ENCODE measurements at regions not wholly inside any gene's neighbourhood (a gene's known extent, or its start where the extent isn't known, plus 50 kb on each side); places are given as distances from the start of the nearest gene placed in this dataset.

- H3K9me3 ChIP-seq: no peaks in the 10 kb centered on the region
- H3K36me3 ChIP-seq: no peaks in the 10 kb centered on the region
- no peak for TF ChIP-seq Cebpa-rat (IDR thresholded peaks at IDR 0.05)
- H3K27ac ChIP-seq: no peak overlapping the region
- peaks cover 34% of the 10 kb centered on the region for H3K4me1 ChIP-seq
- no peak overlapping the region for H3K4me3 ChIP-seq
- no peak overlapping the region for H3K4me2 ChIP-seq
- H3K27me3 ChIP-seq: no peaks in the 10 kb centered on the region
- H4K20me1 ChIP-seq: no peaks in the 10 kb centered on the region
- H3K9ac ChIP-seq: no peak overlapping the region
These were observed 69.6 kb downstream of the RBFOX3 start for GRCh38 chr17:79541056-79541850.

- peaks cover 39% of the 10 kb centered on the region for H3K4me1 ChIP-seq
- no peak for TF ChIP-seq Cebpa-rat (IDR thresholded peaks at IDR 0.05)
- H3K9ac ChIP-seq: no peak overlapping the region
- H3K4me3 ChIP-seq: no peak overlapping the region
- no peaks in the 10 kb centered on the region for H4K20me1 ChIP-seq
- H3K9me3 ChIP-seq: no peaks in the 10 kb centered on the region
- H3K27ac ChIP-seq: no peak overlapping the region
- no peaks in the 10 kb centered on the region for H3K27me3 ChIP-seq
- no peaks in the 10 kb centered on the region for H3K36me3 ChIP-seq
- peak overlapping the region; percentile 85 for H3K4me2 ChIP-seq
These were observed 70.7 kb downstream of the RBFOX3 start for GRCh38 chr17:79539944-79540705.

- H3K27ac ChIP-seq: peak overlapping the region; percentile 16; the same call in 1 of the 2 replicates
- peak overlapping the region; percentile 46; the same call in 1 of the 2 replicates for H3K9ac ChIP-seq
- H3K27me3 ChIP-seq: no peaks in the 10 kb centered on the region
- H3K4me3 ChIP-seq: no peak overlapping the region
- H3K4me2 ChIP-seq: peak overlapping the region; percentile 85
- TF ChIP-seq Cebpa-rat (IDR thresholded peaks at IDR 0.05): no peak
- H3K36me3 ChIP-seq: no peaks in the 10 kb centered on the region
- no peaks in the 10 kb centered on the region for H4K20me1 ChIP-seq
- peaks cover 50% of the 10 kb centered on the region for H3K4me1 ChIP-seq
- H3K9me3 ChIP-seq: no peaks in the 10 kb centered on the region
These were observed 72.6 kb downstream of the RBFOX3 start for GRCh38 chr17:79538291-79538690.

GRCh38 chr17:79537686-79538085 is 73.2 kb downstream of the RBFOX3 start:
- H3K9me3 ChIP-seq: no peaks in the 10 kb centered on the region
- peak overlapping the region; percentile 16; the same call in 1 of the 2 replicates for H3K27ac ChIP-seq
- H3K36me3 ChIP-seq: no peaks in the 10 kb centered on the region
- no peak overlapping the region for H3K4me3 ChIP-seq
- H3K4me1 ChIP-seq: peaks cover 50% of the 10 kb centered on the region
- H3K27me3 ChIP-seq: no peaks in the 10 kb centered on the region
- no peaks in the 10 kb centered on the region for H4K20me1 ChIP-seq
- H3K4me2 ChIP-seq: peak overlapping the region; percentile 85
- no peak for TF ChIP-seq Cebpa-rat (IDR thresholded peaks at IDR 0.05)
- no peak overlapping the region for H3K9ac ChIP-seq

GRCh38 chr17:79537061-79537460 is 73.8 kb downstream of the RBFOX3 start:
- Histone ChIP-seq H3K9me3 (no peaks in the 10 kb centered on the region), H3K36me3 (no peaks in the 10 kb centered on the region), H3K27me3 (no peaks in the 10 kb centered on the region)

GRCh38 chr17:79536212-79536840 is 74.5 kb downstream of the RBFOX3 start:
- Histone ChIP-seq H3K27ac (no peak overlapping the region), H4K20me1 (no peaks in the 10 kb centered on the region), H3K9me3 (no peaks in the 10 kb centered on the region), H3K4me3 (no peak overlapping the region), H3K4me1 (peaks cover 56% of the 10 kb centered on the region), H3K27me3 (no peaks in the 10 kb centered on the region), H3K9ac (no peak overlapping the region), H3K4me2 (no peak overlapping the region), H3K36me3 (no peaks in the 10 kb centered on the region)
- TF ChIP-seq Cebpa-rat (IDR thresholded peaks at IDR 0.05): no peak

More at GRCh38 chr17:79537061-79537460, 73.8 kb downstream of the RBFOX3 start:
- Histone ChIP-seq H3K4me3 (no peak overlapping the region), H3K27ac (no peak overlapping the region), H3K9ac (no peak overlapping the region), H3K4me2 (peak overlapping the region; percentile 85; the same call in 1 of the 2 replicates), H4K20me1 (no peaks in the 10 kb centered on the region), H3K4me1 (peaks cover 52% of the 10 kb centered on the region)
- no peak for TF ChIP-seq Cebpa-rat (IDR thresholded peaks at IDR 0.05)

- TF ChIP-seq Cebpa-rat (IDR thresholded peaks at IDR 0.05): no peak
- Histone ChIP-seq H3K4me1 (peaks cover 56% of the 10 kb centered on the region), H3K9ac (no peak overlapping the region), H3K9me3 (no peaks in the 10 kb centered on the region), H3K27me3 (no peaks in the 10 kb centered on the region), H3K36me3 (no peaks in the 10 kb centered on the region), H3K27ac (no peak overlapping the region), H3K4me3 (no peak overlapping the region), H3K4me2 (peak overlapping the region; percentile 72; the same call in 1 of the 2 replicates), H4K20me1 (no peaks in the 10 kb centered on the region)
These were observed 75.2 kb downstream of the RBFOX3 start for GRCh38 chr17:79535728-79536025.

- Histone ChIP-seq H3K9me3 (no peaks in the 10 kb centered on the region), H3K27ac (peak overlapping the region; percentile 59), H3K27me3 (no peaks in the 10 kb centered on the region), H4K20me1 (no peaks in the 10 kb centered on the region), H3K4me1 (peaks cover 53% of the 10 kb centered on the region), H3K4me3 (no peak overlapping the region), H3K9ac (no peak overlapping the region; the same call in 1 of the 2 replicates), H3K4me2 (peak overlapping the region; percentile 72), H3K36me3 (no peaks in the 10 kb centered on the region)
- no peak for TF ChIP-seq Cebpa-rat (IDR thresholded peaks at IDR 0.05)
These were observed 75.8 kb downstream of the RBFOX3 start for GRCh38 chr17:79534851-79535727.

- H3K9me3 ChIP-seq: no peaks in the 10 kb centered on the region
- no peaks in the 10 kb centered on the region for H3K36me3 ChIP-seq
- H3K4me2 ChIP-seq: peak overlapping the region; percentile 72; the same call in 1 of the 2 replicates
- H3K4me1 ChIP-seq: peaks cover 54% of the 10 kb centered on the region
- H3K4me3 ChIP-seq: no peak overlapping the region
- no peaks in the 10 kb centered on the region for H4K20me1 ChIP-seq
- no peak overlapping the region for H3K27ac ChIP-seq
- TF ChIP-seq Cebpa-rat (IDR thresholded peaks at IDR 0.05): no peak
- H3K27me3 ChIP-seq: no peaks in the 10 kb centered on the region
- H3K9ac ChIP-seq: no peak overlapping the region
These were observed 76.7 kb downstream of the RBFOX3 start for GRCh38 chr17:79534111-79534510.

All from BLaER1 (cell line).